COLO668 (cell line): ENCODE measurements at regions not wholly inside any gene's neighbourhood (a gene's known extent, or its start where the extent isn't known, plus 50 kb on each side); places are given as distances from the start of the nearest gene placed in this dataset.

Experiments
- DNase-seq: peaks from one replicate; lab custom pipeline; 2025; ENCODE audit not compliant: unreplicated experiment; lab: John Stamatoyannopoulos, UW

GRCh38 chr3:147838652-147839051, 429.5 kb downstream of the ZIC1 start:
- no peak for DNase-seq

- DNase-seq = no peak
Measured at GRCh38 chr3:147843331-147843730, 434.2 kb downstream of the ZIC1 start.

GRCh38 chr3:147846293-147846692, 437.1 kb downstream of the ZIC1 start:
- no peak for DNase-seq

- no peak for DNase-seq
Measured at GRCh38 chr3:147846854-147847478, 437.8 kb downstream of the ZIC1 start.

- no peak for DNase-seq
Measured at GRCh38 chr3:147851062-147851461, 441.9 kb downstream of the ZIC1 start.

GRCh38 chr3:147854542-147854941, 445.4 kb downstream of the ZIC1 start:
- no peak for DNase-seq

- no peak for DNase-seq
Measured at GRCh38 chr3:147864754-147865354, 455.7 kb downstream of the ZIC1 start.

GRCh38 chr3:147866561-147866960, 457.4 kb downstream of the ZIC1 start:
- no peak for DNase-seq

GRCh38 chr3:147872568-147872967, 463.4 kb downstream of the ZIC1 start:
- DNase-seq = no peak

GRCh38 chr3:147875498-147875897, 466.3 kb downstream of the ZIC1 start:
- no peak for DNase-seq

- DNase-seq = no peak
Measured at GRCh38 chr3:147881933-147882332, 472.8 kb downstream of the ZIC1 start.

GRCh38 chr3:147886879-147887278, 477.7 kb downstream of the ZIC1 start:
- DNase-seq = no peak

GRCh38 chr3:147887797-147888196, 478.6 kb downstream of the ZIC1 start:
- no peak for DNase-seq

GRCh38 chr3:147890114-147890513, 480.9 kb downstream of the ZIC1 start:
- DNase-seq = no peak

GRCh38 chr3:147895509-147895908, 486.3 kb downstream of the ZIC1 start:
- DNase-seq = no peak

GRCh38 chr3:147900851-147901250, 491.7 kb downstream of the ZIC1 start:
- no peak for DNase-seq

GRCh38 chr3:147903026-147903425, 493.9 kb downstream of the ZIC1 start:
- no peak for DNase-seq

- DNase-seq = no peak
Measured at GRCh38 chr3:147904421-147904820, 495.3 kb downstream of the ZIC1 start.

- DNase-seq = no peak
Measured at GRCh38 chr3:147906285-147906684, 497.1 kb downstream of the ZIC1 start.

- no peak for DNase-seq
Measured at GRCh38 chr3:147914532-147914931, 505.4 kb downstream of the ZIC1 start.

GRCh38 chr3:147915057-147915456, 505.9 kb downstream of the ZIC1 start:
- DNase-seq = no peak

GRCh38 chr3:147919496-147919895, 510.3 kb downstream of the ZIC1 start:
- DNase-seq = no peak

- DNase-seq = no peak
Measured at GRCh38 chr3:147921051-147921450, 511.9 kb downstream of the ZIC1 start.
